Occipital lobe (tissue), 1 donor: ENCODE measurements at regions not wholly inside any gene's neighbourhood (a gene's known extent, or its start where the extent isn't known, plus 50 kb on each side); places are given as distances from the start of the nearest gene placed in this dataset.

Source experiments
- DNase-seq: peaks from one replicate; lab custom pipeline; 2025; lab: John Stamatoyannopoulos, UW

DNA sequence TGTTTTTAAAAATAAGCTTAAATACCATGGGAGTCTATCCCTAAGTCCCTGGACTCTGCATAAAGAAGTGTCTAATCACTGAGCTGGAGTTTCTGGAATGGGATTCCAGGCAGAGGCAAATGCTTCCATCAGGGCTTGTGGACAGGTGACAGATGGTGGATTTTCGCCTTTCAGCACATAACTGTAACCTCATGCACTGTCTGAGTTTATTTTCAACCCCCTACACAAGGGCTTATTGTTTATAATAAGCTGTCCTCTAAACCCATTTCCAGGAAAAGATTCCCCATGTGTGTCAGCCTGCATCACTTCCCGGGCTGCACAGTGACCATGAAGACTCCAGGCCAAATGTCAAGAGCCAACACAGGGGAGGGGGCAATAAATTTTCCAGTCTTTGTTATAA is 264.0 kb downstream of the PIK3R1 start:
- DNase-seq = no peak

- DNase-seq = peak; percentile 13
These were observed 264.9 kb downstream of the PIK3R1 start for GRCh38 chr5:68480335-68480940.

DNA sequence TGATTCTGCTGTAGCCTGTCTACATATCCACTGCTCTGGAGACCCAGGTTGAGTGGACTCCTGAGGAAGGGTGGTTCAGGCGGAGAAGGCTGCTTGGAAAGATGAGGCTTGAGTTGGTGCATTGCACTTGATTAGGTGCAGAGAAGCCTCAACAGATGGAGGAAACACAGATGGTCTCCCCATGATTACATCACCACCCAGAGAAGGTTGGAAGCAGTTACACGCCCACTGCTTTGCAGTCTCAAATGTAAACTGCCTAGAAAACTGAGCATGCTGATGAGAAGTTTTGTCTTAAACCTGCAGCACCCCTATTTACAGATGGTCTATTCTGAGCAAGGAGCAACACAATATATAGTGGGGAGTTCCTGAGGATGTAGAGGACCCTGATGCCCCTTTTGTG is 266.6 kb downstream of the PIK3R1 start:
- DNase-seq = peak; percentile 43

GRCh38 chr5:68484307-68485068 is 268.9 kb downstream of the PIK3R1 start:
- no peak for DNase-seq

DNA sequence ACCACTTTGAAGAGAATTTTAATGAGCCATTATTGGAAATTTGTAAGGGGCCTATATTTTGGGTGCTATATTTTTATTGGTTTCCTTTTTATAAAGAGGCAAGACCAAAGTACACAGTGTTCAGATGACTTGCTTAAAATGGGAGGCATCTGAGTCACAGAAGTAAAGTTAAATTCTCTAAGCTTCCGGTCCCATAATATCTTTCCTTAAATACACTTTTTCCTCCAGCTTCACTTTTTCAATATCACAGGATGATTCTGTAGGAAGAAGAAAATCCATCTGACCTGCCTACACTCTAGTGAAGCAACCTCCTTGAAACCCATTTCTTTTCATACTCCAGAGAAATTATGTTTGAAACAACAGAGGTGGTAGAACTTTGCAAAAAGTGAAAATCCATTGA is 274.0 kb downstream of the PIK3R1 start:
- DNase-seq = no peak

DNA sequence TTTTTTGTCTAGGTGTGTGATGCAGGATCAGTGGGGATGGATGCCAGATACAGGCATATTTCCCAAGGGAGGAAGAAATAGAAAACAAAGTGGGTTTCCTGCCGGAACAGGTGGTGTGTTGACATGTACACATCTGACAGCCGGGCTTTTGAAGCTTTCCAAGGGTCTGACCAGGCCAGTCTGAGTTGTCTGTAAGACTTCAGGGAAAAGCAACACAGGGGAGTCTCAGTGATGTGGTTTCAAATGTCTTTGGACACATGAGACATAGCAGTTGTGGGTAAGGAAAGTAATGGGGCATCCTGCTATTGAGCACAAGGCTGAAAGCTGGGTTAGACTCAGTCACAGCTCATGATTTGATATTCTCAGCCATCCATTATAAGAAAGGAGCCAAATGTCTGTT is 274.9 kb downstream of the PIK3R1 start:
- DNase-seq = no peak

- DNase-seq = no peak
These were observed 279.2 kb downstream of the PIK3R1 start for GRCh38 chr5:68494771-68495170.

DNA sequence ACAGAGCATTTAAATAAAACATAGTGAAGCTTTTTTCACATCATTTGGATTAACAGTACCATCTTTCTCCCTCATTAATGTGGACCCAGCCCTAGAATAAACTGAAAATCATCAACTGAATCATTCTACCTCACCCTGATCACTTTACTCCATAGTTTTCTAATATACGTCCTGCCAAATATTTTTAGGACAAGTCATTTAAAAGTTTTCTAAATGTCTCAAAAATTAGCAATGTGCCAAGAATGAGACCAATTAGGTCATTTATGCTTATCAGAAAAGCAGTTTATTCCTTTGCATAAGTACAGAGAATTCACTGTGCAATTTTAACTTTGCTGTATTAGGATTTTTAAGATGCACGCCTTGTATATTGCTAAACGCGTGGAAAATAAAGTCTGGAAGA is 284.4 kb downstream of the PIK3R1 start:
- DNase-seq = no peak

DNA sequence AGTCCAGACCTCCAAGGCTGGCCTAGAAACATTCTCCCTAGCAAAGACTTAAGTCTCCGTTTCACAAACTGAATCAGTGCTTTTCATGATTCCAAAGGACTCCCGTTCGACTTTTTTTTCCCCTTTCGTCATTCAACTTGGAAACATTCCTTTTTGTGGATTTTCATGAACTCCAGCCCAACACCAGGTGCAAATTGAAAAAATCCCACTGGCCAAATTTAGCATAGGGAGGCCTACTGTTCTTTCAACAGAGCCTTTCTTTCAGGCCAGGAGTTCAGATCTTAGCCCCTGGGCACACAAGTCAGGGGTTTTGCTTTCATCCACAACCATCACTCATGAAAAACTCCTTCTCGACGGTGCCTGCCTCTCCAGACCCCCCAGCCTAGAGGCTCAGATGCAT is 285.3 kb downstream of the PIK3R1 start:
- DNase-seq = no peak

DNA sequence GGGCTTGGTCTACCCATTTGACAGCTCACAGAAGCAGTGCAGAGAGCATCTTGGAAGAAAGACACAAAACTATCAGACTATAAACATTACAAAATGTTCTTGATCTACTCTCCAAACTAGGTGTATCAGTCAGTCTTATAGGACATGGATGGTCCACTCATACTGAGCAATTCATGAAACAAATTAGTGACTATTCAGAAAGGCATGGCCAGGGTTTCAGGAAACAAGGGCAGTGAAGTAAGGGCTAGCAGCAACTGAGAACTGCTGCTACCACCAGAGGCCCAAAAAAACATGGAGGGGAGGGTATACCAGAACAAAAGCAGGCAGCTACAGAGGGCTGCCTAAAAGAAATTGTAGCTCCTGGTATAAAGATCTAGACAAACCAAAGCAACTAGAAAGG is 287.0 kb downstream of the PIK3R1 start:
- DNase-seq = no peak

DNA sequence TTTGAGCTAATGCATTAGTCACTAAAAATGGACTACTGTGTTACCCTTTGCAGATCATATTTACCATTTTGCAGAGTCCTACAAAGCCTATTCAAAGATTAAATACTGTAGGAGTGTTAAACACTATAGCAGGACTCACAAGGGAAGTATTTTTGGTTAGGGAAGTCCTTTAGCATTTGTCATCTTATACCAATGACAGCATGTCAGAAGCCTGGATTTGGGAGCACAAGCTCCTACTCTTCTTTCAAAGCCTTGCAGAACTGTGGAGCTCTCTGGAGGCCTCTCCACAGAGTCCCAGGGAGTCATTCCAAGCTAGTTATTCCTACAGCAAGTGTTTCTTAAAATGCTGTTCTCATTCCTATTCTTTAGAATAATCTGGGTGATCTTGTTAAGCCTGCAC is 288.8 kb downstream of the PIK3R1 start:
- no peak for DNase-seq

DNA sequence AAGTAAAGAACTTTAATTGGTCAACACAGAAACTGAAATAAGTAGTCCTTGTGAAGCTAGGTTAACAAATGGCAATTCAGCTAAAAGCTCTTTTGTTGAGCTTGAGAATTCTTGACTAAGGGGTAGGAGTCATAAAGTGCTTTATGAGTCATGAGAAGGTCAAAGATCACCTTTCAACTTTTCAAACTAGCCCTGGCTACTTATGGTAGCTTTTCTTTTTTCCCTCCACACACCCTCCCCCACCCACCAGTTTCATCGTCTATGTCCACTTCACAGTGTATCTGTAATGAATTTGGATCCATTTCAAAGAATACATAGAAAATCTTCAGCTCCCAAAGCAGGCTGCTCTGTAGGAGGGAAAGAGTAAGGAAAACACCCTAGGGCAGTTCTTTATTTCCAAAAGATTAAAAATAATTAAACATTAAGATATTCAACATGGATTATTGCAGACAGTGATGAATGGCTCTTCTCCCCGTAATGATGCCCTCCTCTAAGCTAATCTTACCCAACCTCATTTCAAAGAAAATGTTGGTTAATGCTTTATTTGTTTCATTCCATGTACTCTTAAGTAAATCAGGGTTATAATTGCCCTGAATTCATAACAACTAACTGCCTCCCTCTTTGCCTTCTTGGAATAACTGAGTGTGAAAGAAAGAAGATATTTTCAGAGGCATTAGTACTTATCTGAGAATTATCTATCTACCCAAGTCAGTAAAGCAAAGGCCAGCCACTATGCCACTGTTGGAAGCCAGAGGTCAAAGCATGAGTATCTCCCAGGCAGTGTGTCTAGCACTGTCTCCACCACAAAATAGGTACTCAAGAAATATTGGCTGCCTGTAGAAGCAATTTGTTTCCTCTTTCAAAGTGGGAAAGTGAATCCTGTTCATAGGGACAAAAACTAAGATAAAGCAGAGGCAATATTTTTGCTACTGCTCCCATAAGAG is 290.6 kb downstream of the PIK3R1 start:
- no peak for DNase-seq

- no peak for DNase-seq
These were observed 300.0 kb downstream of the PIK3R1 start for GRCh38 chr5:68515514-68515913.

- no peak for DNase-seq
These were observed 302.7 kb downstream of the PIK3R1 start for GRCh38 chr5:68518286-68518685.

GRCh38 chr5:68519143-68519542 is 303.6 kb downstream of the PIK3R1 start:
- DNase-seq = no peak

DNA sequence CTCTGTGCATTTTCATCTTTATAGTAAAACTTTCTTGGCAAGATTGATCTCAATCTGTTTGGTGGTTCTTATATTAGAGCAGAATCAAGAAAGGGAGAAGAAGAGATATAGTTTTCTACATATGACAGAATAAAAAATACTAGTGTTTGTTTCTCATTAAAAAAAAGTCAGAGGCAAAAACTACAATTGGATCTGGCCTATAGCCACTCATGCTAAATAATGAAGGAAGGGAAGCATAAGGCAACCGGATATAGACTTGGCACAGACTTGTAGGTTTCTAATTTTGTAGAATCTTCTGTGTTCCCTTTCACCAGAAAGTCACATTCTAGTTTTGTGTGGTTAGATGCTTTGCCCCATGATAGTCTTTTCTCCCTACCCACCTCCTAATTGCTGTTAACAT is 306.2 kb downstream of the PIK3R1 start:
- DNase-seq = no peak

DNA sequence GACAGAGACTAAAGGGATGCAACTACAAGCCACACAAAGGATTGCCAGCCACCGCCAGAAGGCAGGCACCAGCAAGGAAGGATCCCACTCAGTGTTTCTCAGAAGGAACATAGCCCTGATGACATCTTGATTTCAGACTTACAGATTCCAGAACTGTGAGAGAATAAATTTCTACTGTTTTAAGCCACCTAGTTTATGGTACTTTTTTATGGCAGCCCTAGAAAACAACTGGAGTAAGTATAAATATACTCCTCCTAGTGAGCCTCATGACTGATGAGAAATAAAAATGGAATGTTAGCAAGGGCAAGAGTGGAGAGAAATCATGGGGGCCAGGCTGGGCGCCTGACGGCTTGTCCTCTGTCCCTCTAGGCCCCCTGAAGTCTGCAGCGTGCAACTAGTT is 307.3 kb downstream of the PIK3R1 start:
- DNase-seq = no peak

GRCh38 chr5:68528821-68529273 is 313.3 kb downstream of the PIK3R1 start:
- DNase-seq = no peak

- no peak for DNase-seq
These were observed 314.0 kb downstream of the PIK3R1 start for GRCh38 chr5:68529581-68529980.

GRCh38 chr5:68531970-68532369 is 316.4 kb downstream of the PIK3R1 start:
- DNase-seq = no peak

DNA sequence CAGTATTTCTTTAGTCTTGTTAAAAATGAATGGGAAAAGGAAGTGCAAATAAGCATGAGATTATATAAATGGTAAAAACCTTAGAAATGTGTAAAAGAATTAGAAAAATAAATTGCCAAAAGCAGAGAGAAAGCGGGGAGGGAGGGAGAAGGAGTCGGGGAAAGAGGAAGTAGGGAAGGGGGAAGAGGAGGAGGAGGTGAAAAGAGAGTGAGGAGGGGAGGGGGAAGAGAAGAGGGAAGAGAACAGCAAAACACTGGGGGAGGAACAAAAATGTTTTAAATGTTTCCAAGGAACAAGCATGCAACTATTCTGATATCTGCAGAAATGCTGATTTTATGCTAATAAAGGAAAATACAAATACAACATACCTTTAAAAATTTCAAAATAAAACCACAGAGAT is 317.5 kb downstream of the PIK3R1 start:
- no peak for DNase-seq

GRCh38 chr5:68533571-68534084 is 318.1 kb downstream of the PIK3R1 start:
- DNase-seq = no peak
